ENCODE measurements at regions not wholly inside any gene's neighbourhood (a gene's known extent, or its start where the extent isn't known, plus 50 kb on each side); places are given as distances from the start of the nearest gene placed in this dataset.

DNA sequence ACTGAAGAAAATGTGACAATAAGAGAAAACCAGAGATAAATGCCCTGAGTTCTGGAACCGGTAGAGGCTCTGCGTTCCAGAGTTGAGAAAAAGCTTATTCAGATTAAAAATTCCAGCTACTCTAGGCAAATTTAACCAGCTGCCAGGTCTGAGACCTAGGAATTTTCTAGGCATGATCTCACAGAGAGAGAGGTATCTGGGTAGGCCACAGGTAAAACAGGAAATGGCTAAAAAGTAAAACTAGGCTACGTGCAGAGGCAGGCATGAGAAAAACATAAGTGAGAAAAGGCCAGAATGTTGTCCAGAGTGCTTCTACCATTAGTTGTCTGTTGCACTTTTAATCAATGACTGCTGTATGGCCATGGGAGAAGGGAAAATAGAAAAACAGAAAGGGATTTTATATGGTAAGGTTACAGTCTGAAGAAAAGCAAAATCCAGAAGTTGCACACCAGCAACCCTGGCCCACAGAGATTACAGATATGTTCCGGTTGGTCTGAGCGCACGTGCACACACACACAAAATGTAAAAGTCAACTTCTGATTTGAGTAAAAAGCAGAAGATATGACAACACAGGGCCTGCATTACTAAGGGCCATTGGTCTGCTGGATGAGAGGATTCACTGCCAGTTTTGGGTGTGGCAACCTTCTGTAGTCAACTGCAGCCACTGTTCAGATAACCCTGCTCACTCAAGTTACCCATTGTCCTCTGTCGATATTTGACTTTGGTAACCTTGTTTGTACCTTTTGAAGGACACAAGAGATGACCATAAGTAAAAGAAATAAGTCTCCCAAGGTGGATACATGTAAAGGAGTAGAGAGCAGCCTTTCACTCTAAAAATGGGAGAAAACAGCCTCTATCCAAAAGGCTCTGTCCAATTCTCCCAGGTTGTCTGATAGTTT lies 266.0 kb downstream of the DTWD2 start:
- H3K27ac Mint-ChIP-seq: no peak overlapping the region
- DNase-seq (no peak), ATAC-seq (replicated peaks) (no peak)
- H3K4me3 Mint-ChIP-seq: no peak overlapping the region
- no peaks in the 10 kb centered on the region for H3K27me3 Mint-ChIP-seq
- H3K36me3 Mint-ChIP-seq (ENCODE audit: insufficient read depth): no peaks in the 10 kb centered on the region
- H3K9me3 Mint-ChIP-seq: peaks cover 12 to 41% of the 10 kb centered on the region in 2 donors
- no peaks in the 10 kb centered on the region for H3K4me1 Mint-ChIP-seq (ENCODE audit: low read depth in 2 of 2)

GRCh38 chr5:118711727-118712126 lies 276.6 kb downstream of the DTWD2 start:
- H3K4me3 Mint-ChIP-seq: no peak overlapping the region
- H3K27ac Mint-ChIP-seq: no peak overlapping the region
- DNase-seq: no peak
- ATAC-seq (replicated peaks): no peak
- no peaks in the 10 kb centered on the region for H3K27me3 Mint-ChIP-seq
- H3K4me1 Mint-ChIP-seq (ENCODE audit: low read depth in 2 of 2): no peaks in the 10 kb centered on the region
- no peaks in the 10 kb centered on the region for H3K36me3 Mint-ChIP-seq (ENCODE audit: insufficient read depth)
- H3K9me3 Mint-ChIP-seq: peaks cover 2 to 8% of the 10 kb centered on the region in 2 donors

- Mint-ChIP-seq H3K9me3 (peaks cover 4 to 13% of the 10 kb centered on the region in 2 donors), H3K27me3 (no peaks in the 10 kb centered on the region)
Observed at GRCh38 chr5:118705959-118706667, 282.2 kb downstream of the DTWD2 start.

DNA sequence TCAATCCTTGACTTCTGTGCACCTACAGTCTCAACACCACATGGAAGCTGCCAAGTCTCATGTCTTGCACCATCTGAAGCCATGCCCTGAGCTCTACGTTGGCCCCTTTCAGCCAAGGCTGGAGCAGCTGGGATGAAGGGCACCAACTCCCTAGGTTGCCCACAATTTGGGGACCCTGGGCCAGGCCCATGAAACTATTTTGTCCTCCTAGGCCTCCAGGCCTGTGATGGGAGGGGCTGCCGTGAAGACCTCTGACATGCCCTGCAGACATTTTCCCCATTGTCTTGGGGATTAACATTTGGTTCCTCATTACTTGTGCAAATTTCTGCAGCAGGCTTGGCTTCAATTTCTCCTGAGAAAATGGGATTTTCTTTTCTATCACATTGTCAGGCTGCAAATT lies 285.1 kb downstream of the DTWD2 start:
- H3K9me3 Mint-ChIP-seq: peaks cover 4 to 13% of the 10 kb centered on the region in 2 donors
- H3K36me3 Mint-ChIP-seq (ENCODE audit: insufficient read depth): no peaks in the 10 kb centered on the region
- no peaks in the 10 kb centered on the region for H3K27me3 Mint-ChIP-seq
- no peaks in the 10 kb centered on the region for H3K4me1 Mint-ChIP-seq (ENCODE audit: low read depth in 2 of 2)
- H3K27ac Mint-ChIP-seq: no peak overlapping the region
- DNase-seq: no peak
- H3K4me3 Mint-ChIP-seq: no peak overlapping the region
- no peak for ATAC-seq (replicated peaks)

More at GRCh38 chr5:118705959-118706667, 282.2 kb downstream of the DTWD2 start:
- H3K27ac Mint-ChIP-seq: no peak overlapping the region
- H3K4me1 Mint-ChIP-seq (ENCODE audit: low read depth in 2 of 2): no peaks in the 10 kb centered on the region
- DNase-seq (no peak), ATAC-seq (replicated peaks) (no peak)
- no peaks in the 10 kb centered on the region for H3K36me3 Mint-ChIP-seq (ENCODE audit: insufficient read depth)
- no peak overlapping the region for H3K4me3 Mint-ChIP-seq

- Mint-ChIP-seq H3K4me3 (no peak overlapping the region), H3K9me3 (peaks cover 4 to 13% of the 10 kb centered on the region in 2 donors), H3K27ac (no peak overlapping the region), H3K27me3 (no peaks in the 10 kb centered on the region), H3K36me3 (ENCODE audit: insufficient read depth) (no peaks in the 10 kb centered on the region), H3K4me1 (ENCODE audit: low read depth in 2 of 2) (no peaks in the 10 kb centered on the region)
- ATAC-seq (replicated peaks) (no peak), DNase-seq (no peak)
Observed at GRCh38 chr5:118701791-118702190, 286.6 kb downstream of the DTWD2 start.

DNA sequence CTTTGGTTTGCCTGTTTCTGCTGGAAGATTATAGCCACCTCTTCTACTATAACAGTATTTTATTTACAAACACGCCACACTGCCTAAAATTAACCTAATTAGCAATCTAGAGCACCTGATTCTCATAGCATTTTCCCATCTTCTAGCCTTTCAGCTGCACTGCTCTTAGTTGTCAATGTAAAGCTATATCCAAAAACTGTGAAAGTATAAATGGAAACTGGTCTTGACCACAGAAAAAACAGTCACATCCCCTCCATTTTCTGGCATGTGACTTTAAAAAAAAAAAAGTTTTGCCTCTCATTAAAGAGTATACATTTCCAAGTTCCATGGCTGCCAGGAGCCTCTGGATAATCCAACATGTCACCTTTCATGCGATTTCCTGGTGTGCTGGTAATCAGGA lies 287.8 kb downstream of the DTWD2 start:
- Mint-ChIP-seq H3K27ac (no peak overlapping the region), H3K4me3 (no peak overlapping the region), H3K27me3 (no peaks in the 10 kb centered on the region), H3K9me3 (peaks cover 4 to 13% of the 10 kb centered on the region in 2 donors), H3K4me1 (ENCODE audit: low read depth in 2 of 2) (no peaks in the 10 kb centered on the region), H3K36me3 (ENCODE audit: insufficient read depth) (no peaks in the 10 kb centered on the region)
- ATAC-seq (replicated peaks) (no peak), DNase-seq (no peak)

- Mint-ChIP-seq H3K27me3 (no peaks in the 10 kb centered on the region), H3K36me3 (ENCODE audit: insufficient read depth) (no peaks in the 10 kb centered on the region), H3K4me1 (ENCODE audit: low read depth in 2 of 2) (no peaks in the 10 kb centered on the region), H3K4me3 (no peak overlapping the region), H3K9me3 (peaks cover 0 to 8% of the 10 kb centered on the region in 2 donors), H3K27ac (no peak overlapping the region)
- no peak for DNase-seq
- no peak for ATAC-seq (replicated peaks)
Observed at GRCh38 chr5:118698774-118699173, 289.6 kb downstream of the DTWD2 start.

DNA sequence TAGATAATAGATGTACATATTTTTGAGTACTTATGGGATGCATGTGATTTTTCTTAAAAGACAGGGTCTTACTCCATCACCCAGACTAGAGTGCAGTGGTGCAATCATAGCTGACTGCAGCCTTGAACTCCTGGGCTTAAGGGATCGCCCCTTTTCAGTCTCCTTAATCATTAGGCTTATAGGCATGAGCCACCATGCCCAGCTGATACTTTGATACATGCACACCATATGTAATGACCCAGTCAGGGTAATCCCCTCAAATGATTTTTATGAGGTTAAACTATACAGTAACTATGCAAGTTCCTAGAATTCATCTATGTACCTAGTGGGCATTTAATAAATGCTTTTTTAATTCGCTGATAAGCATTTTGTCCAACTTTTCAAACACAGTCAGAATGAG lies 292.3 kb downstream of the DTWD2 start:
- H3K27ac Mint-ChIP-seq: no peak overlapping the region
- no peaks in the 10 kb centered on the region for H3K4me1 Mint-ChIP-seq (ENCODE audit: low read depth in 2 of 2)
- no peaks in the 10 kb centered on the region for H3K36me3 Mint-ChIP-seq (ENCODE audit: insufficient read depth)
- no peaks in the 10 kb centered on the region for H3K27me3 Mint-ChIP-seq
- no peaks in the 10 kb centered on the region for H3K9me3 Mint-ChIP-seq
- no peak overlapping the region for H3K4me3 Mint-ChIP-seq
- ATAC-seq (replicated peaks) (no peak), DNase-seq (no peak)

- Mint-ChIP-seq H3K27ac (no peak overlapping the region), H3K36me3 (ENCODE audit: insufficient read depth) (no peaks in the 10 kb centered on the region), H3K9me3 (peaks cover 6 to 8% of the 10 kb centered on the region in 2 donors), H3K4me1 (ENCODE audit: low read depth in 2 of 2) (no peaks in the 10 kb centered on the region), H3K4me3 (no peak overlapping the region), H3K27me3 (no peaks in the 10 kb centered on the region)
- ATAC-seq (replicated peaks): no peak
- DNase-seq: no peak
Observed at GRCh38 chr5:118692811-118693342, 295.5 kb downstream of the DTWD2 start.

- Mint-ChIP-seq H3K36me3 (ENCODE audit: insufficient read depth) (no peaks in the 10 kb centered on the region), H3K4me3 (no peak overlapping the region), H3K27ac (no peak overlapping the region), H3K27me3 (no peaks in the 10 kb centered on the region), H3K9me3 (peaks cover 6 to 8% of the 10 kb centered on the region in 2 donors), H3K4me1 (ENCODE audit: low read depth in 2 of 2) (no peaks in the 10 kb centered on the region)
- DNase-seq: no peak
- ATAC-seq (replicated peaks): no peak
Observed at GRCh38 chr5:118687661-118688621, 300.4 kb downstream of the DTWD2 start.

- no peak overlapping the region for H3K4me3 Mint-ChIP-seq
- H3K9me3 Mint-ChIP-seq: peaks cover 6 to 8% of the 10 kb centered on the region in 2 donors
- H3K27me3 Mint-ChIP-seq: no peaks in the 10 kb centered on the region
- no peaks in the 10 kb centered on the region for H3K4me1 Mint-ChIP-seq (ENCODE audit: low read depth in 2 of 2)
- no peaks in the 10 kb centered on the region for H3K36me3 Mint-ChIP-seq (ENCODE audit: insufficient read depth)
- H3K27ac Mint-ChIP-seq: no peak overlapping the region
- DNase-seq (no peak), ATAC-seq (replicated peaks) (no peak)
Observed at GRCh38 chr5:118687100-118687499, 301.2 kb downstream of the DTWD2 start.

GRCh38 chr5:118681655-118682054 lies 306.7 kb downstream of the DTWD2 start:
- no peak overlapping the region for H3K27ac Mint-ChIP-seq
- no peaks in the 10 kb centered on the region for H3K27me3 Mint-ChIP-seq
- ATAC-seq (replicated peaks) (no peak), DNase-seq (no peak)
- no peaks in the 10 kb centered on the region for H3K4me1 Mint-ChIP-seq (ENCODE audit: low read depth in 2 of 2)
- no peak overlapping the region for H3K4me3 Mint-ChIP-seq
- no peaks in the 10 kb centered on the region for H3K36me3 Mint-ChIP-seq (ENCODE audit: insufficient read depth)
- H3K9me3 Mint-ChIP-seq: peaks cover 0 to 2% of the 10 kb centered on the region in 2 donors
